HL-60 (cell line): ENCODE measurements at regions not wholly inside any gene's neighbourhood (a gene's known extent, or its start where the extent isn't known, plus 50 kb on each side); places are given as distances from the start of the nearest gene placed in this dataset.

Experiments
- CTCF ChIP-seq: IDR thresholded peaks from one replicate; pipeline ENCODE4 v1.5.1; 2011; ENCODE audit warnings: low read length, control low read depth, inconsistent platforms; ENCODE audit not compliant: insufficient read depth
- POLR2AphosphoS5 ChIP-seq: IDR thresholded peaks from 2 replicates; pipeline ENCODE4 v1.6.1; 2012; ENCODE audit warnings: low read depth
- REST ChIP-seq: IDR thresholded peaks from 2 replicates; pipeline ENCODE4 v1.6.1; 2012; ENCODE audit warnings: low read depth; ENCODE audit not compliant: insufficient replicate concordance

GRCh38 chrX:4627414-4627813 is 914.0 kb upstream of the PRKX start:
- TF ChIP-seq REST: no peak
- no peak for TF ChIP-seq CTCF
- no peak for TF ChIP-seq POLR2AphosphoS5
